HFF-Myc (cell line): ENCODE measurements at regions not wholly inside any gene's neighbourhood (a gene's known extent, or its start where the extent isn't known, plus 50 kb on each side); places are given as distances from the start of the nearest gene placed in this dataset.

Source experiments
- DNase-seq: peaks from one replicate; pipeline ENCODE4 v3.0.0-alpha.2; 2011; ENCODE audit warnings: low read depth; ENCODE audit errors: extremely low read depth
- H3K4me3 ChIP-seq: replicated peaks from 2 replicates; pipeline ENCODE4 v1.5.1; 2011; ENCODE audit warnings: low read depth, mild to moderate bottlenecking, control low read depth, low read length
- TF ChIP-seq, protein P1 (sequence below): IDR thresholded peaks from 2 replicates; pipeline ENCODE4 v1.5.1; 2012; ENCODE audit warnings: mild to moderate bottlenecking, low read depth, low read length, control low read depth; ENCODE audit errors: missing control alignments

DNA sequence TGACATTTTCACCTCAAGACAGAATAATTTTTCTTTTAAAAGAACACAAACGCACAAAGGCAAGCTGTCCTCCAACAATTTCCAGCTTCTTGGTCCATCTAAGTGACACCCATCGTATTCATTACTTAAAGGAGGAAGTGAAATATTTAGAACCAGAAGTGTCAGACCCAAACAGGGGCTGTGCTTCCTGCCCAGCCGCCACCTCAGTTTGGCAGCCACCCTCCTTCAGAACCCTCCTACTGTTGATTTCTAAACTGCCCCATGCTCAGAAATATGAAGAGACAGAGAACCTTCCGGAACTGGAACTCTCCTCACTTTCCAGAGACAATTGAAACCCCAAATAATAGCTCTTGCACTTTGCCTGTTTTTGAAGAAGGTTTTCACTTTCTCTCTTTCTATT is 734.8 kb upstream of the SALL3 start:
- no peak for DNase-seq
- no peak overlapping the region for H3K4me3 ChIP-seq
- TF ChIP-seq, protein P1, sequence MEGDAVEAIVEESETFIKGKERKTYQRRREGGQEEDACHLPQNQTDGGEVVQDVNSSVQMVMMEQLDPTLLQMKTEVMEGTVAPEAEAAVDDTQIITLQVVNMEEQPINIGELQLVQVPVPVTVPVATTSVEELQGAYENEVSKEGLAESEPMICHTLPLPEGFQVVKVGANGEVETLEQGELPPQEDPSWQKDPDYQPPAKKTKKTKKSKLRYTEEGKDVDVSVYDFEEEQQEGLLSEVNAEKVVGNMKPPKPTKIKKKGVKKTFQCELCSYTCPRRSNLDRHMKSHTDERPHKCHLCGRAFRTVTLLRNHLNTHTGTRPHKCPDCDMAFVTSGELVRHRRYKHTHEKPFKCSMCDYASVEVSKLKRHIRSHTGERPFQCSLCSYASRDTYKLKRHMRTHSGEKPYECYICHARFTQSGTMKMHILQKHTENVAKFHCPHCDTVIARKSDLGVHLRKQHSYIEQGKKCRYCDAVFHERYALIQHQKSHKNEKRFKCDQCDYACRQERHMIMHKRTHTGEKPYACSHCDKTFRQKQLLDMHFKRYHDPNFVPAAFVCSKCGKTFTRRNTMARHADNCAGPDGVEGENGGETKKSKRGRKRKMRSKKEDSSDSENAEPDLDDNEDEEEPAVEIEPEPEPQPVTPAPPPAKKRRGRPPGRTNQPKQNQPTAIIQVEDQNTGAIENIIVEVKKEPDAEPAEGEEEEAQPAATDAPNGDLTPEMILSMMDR, result no peak

GRCh38 chr18:78245451-78245850 is 734.2 kb upstream of the SALL3 start:
- DNase-seq, result no peak
- TF ChIP-seq, protein P1, result no peak

DNA sequence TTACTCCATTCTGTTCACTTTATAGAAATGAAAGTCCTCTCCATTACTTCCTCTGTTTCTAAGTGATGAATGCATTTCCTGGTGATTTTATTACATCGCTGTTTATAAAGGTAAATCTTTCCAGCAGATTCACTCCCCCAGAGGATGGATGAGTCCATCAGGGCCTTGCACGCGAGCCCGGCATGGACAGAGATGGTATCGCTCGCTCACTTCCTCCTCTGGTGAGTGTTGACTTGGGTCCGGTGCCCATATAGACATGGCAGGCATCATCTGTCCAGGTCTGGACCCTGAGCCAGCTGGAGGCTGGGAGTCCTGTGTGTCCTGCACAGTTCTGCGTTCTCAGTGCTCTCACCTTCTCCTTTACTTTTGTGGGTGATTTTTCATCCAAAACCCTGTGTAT is 733.6 kb upstream of the SALL3 start:
- no peak overlapping the region for H3K4me3 ChIP-seq
- no peak for DNase-seq
- TF ChIP-seq, protein P1, result no peak

More at GRCh38 chr18:78245451-78245850, 734.2 kb upstream of the SALL3 start:
- no peak overlapping the region for H3K4me3 ChIP-seq

DNA sequence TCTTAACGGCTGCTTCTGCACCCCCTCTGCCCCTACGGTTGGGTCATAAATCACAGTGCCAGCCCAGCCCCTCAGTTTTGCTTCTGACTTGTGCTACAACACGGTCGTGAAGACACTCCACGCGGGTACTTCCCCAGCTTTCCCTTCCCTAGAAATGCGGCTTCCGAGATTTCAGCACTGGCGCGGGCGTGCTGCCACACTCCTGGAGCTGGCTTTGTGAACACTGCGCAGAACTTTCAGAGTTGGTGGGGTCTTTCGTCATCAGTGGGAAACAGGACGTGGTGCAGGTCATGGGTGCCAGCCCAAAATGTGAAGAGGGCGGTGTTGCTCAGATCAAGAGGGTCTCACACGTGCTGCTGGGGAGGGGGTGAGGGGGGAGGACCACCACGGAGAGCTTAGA is 733.0 kb upstream of the SALL3 start:
- H3K4me3 ChIP-seq, result no peak overlapping the region
- no peak for DNase-seq
- TF ChIP-seq, protein P1, result no peak

GRCh38 chr18:78247615-78248289 is 731.9 kb upstream of the SALL3 start:
- H3K4me3 ChIP-seq, result no peak overlapping the region
- DNase-seq, result no peak
- TF ChIP-seq, protein P1, result no peak

- H3K4me3 ChIP-seq, result no peak overlapping the region
- TF ChIP-seq, protein P1, result no peak
- no peak for DNase-seq
Measured at GRCh38 chr18:78255013-78255412, 724.6 kb upstream of the SALL3 start.
